Mammary epithelial cell (primary cell): ENCODE measurements at regions not wholly inside any gene's neighbourhood (a gene's known extent, or its start where the extent isn't known, plus 50 kb on each side); places are given as distances from the start of the nearest gene placed in this dataset.
A peak's percentile ranks its signal among the peaks of the same experiment; 100 is the strongest.
"Not testable (repeated sequence)": the region's sequence is repeated elsewhere in the genome, so short reads cannot be mapped to it uniquely, and the experiment has no call there.

Experiments
- CTCF ChIP-seq, 2 donors: IDR thresholded peaks in 1 of 2; conservative IDR thresholded peaks in 1 of 2; 2 replicates each; pipeline ENCODE4 v1.5.1; 2011 to 2012; ENCODE audit warnings: inconsistent platforms in 2 of 2, low read length in 2 of 2, mild to moderate bottlenecking in 2 of 2, control low read depth in 1 of 2, low read depth in 1 of 2; ENCODE audit not compliant: insufficient read depth in 1 of 2; ENCODE audit errors: extremely low read depth in 1 of 2
- EZH2 ChIP-seq: IDR thresholded peaks from 2 replicates; pipeline ENCODE4 v1.6.1; 2012; ENCODE audit warnings: low read length, inconsistent platforms, borderline replicate concordance

- peak in 1 of 2 donors; percentile 33 for TF ChIP-seq CTCF (conservative IDR thresholded peaks at IDR 0.05 in 1 of 2, IDR thresholded peaks at IDR 0.05 in 1 of 2; ENCODE audit: extremely low read depth in 1 of 2, insufficient read depth in 1 of 2, low read depth in 1 of 2, low read length in 2 of 2)
- not testable (repeated sequence) for TF ChIP-seq EZH2
These were observed 86.7 kb downstream of the FAM72C start for GRCh38 chr1:143884932-143885574.
